HFF-Myc (cell line): ENCODE measurements at regions not wholly inside any gene's neighbourhood (a gene's known extent, or its start where the extent isn't known, plus 50 kb on each side); places are given as distances from the start of the nearest gene placed in this dataset.
A peak's percentile ranks its signal among the peaks of the same experiment; 100 is the strongest.
"Not testable (repeated sequence)": the region's sequence is repeated elsewhere in the genome, so short reads cannot be mapped to it uniquely, and the experiment has no call there.

Experiments
- DNase-seq: peaks from one replicate; pipeline ENCODE4 v3.0.0-alpha.2; 2011; ENCODE audit warnings: low read depth; ENCODE audit errors: extremely low read depth
- H3K4me3 ChIP-seq: replicated peaks from 2 replicates; pipeline ENCODE4 v1.5.1; 2011; ENCODE audit warnings: low read depth, mild to moderate bottlenecking, control low read depth, low read length
- CTCF ChIP-seq: IDR thresholded peaks from 2 replicates; pipeline ENCODE4 v1.5.1; 2012; ENCODE audit warnings: mild to moderate bottlenecking, low read depth, low read length, control low read depth; ENCODE audit errors: missing control alignments

DNA sequence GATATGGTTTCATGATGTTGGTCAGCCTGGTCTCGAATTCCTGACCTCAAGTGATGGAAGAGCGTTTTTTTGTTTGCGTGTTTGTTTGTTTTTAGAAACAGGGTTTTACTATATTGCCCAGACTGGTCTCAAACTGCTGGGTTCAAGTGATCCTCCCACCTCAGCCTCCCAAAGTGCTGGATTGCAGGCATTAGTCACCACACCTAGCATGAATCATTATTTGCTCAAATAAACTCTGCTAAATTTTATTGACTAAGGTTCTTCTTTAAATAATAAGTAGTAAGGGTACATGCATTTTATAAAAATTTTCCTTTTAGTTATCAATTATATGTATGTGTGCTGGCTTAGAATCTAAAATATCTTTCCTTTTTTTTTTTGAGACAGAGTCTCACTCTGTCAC is 52.9 kb downstream of the ZBTB9 start:
- DNase-seq = no peak

DNA sequence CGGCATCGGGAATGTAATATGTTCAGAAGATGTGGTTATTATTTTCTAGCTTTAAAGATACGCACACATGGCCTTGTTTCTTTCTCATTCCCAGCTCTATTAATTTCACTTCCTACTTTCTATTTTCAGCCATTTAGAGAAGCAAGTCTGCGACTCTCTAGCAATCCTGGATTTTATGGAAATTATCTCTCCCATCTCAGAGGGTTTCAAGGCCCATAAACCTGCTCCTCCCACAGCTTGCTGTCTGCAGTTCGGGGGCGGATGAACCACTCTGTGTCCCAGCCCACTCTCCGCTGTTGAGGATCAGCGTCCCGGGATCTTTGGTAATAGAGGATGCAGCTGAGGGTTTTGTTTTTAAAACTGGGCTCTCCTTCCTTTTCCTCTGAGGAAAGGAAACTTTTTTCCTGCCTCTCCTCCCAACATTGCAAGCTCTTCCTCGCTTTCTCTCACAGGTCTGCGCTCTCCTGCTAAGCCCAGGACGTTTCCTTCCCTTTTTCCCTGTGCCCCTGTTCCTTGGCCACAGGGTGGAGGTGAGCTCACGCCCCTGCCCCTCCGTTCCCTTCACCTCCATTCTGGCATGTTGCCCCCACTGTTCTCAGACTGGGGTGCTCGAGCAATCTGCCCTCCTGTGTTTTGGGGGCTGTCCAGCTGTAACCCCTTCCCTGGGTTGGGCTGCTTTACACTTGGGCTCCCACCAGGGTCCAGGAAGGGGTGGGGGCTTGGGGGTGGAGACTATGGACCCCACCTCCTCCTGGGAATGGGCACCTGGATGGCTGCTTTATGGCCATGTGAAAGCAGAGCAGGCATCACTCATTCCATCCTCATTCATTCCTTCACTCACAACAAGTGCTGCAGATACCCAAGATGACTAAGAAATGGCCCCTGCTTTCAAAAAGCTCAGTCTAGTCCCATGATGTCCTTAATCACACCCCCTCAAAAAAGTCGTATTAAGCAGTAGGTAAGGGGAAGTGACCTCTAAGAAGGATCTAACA is 54.9 kb downstream of the ZBTB9 start:
- no peak for DNase-seq
- no peak for TF ChIP-seq CTCF
- H3K4me3 ChIP-seq = 0 out of 2 replicates have a peak overlapping the region, but pooled peaks have one; percentile 3

More for the DNA sequence above, 52.9 kb downstream of the ZBTB9 start:
- TF ChIP-seq CTCF = no peak
- H3K4me3 ChIP-seq = no peak overlapping the region

DNA sequence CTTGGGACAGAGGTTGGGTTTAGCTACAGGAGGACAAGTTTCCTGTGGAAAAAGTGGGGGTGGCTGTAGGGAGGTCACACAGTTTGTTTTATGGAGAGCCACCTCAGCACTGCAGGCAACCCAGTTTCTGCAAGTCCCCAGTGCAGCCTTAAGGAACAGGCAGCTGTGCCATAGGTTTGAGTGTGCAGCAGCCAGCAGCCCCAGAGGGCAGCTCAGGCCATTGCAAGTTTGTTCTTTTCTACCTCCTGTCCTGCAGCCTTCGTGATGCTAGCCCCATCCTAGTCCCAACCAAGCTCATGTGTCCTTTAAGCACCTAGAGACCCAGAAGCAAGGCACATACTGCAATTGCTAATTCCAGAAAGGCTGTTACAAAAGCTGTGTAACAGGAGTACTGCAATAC is 58.8 kb downstream of the ZBTB9 start:
- no peak overlapping the region for H3K4me3 ChIP-seq
- no peak for DNase-seq
- TF ChIP-seq CTCF = no peak

GRCh38 chr6:33516726-33517125 is 62.4 kb downstream of the ZBTB9 start:
- no peak for TF ChIP-seq CTCF
- DNase-seq = no peak
- H3K4me3 ChIP-seq = no peak overlapping the region

DNA sequence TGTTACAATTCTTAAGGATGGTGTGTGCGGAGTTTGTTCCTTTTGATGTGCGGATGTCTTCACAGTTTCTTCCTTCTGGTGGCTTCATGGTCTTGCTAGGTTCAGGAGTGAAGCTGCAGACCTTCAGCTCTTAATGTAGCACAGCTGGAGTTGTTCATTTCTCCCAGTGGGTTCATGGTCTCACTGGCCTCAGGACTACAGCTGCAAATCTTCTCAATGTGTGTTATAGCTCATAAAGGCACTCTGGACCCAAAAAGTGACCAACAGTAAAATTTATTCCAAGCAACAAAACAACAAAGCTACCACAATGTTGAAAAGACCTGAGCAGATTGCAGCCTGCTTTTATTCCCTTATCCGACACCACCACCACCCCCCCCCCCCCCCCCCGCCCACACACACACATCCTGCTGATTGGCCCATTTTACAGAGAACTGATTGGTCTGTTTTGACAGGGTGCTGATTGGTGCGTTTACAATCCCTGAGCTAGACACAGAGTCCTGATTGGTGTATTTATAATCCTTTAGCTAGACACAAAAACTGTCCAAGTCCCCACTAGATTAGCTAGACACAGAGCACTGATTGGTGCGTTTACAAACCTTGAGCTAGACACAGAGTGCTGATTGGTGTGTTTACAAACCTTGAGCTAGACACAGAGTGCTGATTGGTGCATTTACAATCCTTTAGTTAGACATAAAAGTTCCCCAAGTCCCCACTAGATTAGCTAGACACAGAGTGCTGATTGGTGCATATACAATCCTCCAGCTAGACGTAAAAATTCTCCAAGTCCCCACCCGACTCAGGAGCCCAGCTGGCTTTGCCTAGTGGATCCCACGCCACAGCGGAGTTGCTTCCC is 59.2 kb downstream of the BAK1 start:
- H3K4me3 ChIP-seq, DNase-seq: not testable (repeated sequence)

DNA sequence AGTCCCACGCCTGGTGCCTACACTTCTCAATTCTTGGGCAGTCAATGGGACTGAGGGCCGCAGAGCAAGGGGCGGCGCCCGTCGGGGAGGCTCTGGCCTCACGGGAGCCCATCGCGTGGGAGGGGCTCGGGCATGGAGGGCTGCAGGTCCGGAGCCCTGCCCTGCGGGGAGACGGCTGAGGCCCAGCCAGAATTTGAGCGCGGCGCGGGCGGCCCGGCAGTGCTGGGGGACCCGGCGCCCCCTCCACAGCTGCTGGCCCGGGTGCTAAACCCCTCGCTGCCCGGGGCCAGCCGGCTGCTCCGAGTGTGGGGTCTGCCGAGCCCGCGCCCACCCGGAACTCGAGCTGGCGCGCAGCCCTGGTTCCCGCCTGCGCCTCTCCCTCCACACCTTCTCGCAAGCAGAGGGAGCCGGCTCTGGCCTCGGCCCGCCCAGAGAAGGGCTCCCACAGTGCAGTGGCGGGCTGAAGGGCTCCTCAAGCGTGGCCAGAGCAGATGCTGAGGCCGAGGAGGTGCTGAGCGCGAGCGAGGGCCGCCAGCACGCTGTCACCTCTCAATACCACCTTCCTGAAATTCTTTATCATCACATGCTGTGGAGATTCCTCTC is 58.5 kb downstream of the BAK1 start:
- H3K4me3 ChIP-seq = no peak overlapping the region
- no peak for DNase-seq
- no peak for TF ChIP-seq CTCF
